GM18517 (cell line): ENCODE measurements at regions not wholly inside any gene's neighbourhood (a gene's known extent, or its start where the extent isn't known, plus 50 kb on each side); places are given as distances from the start of the nearest gene placed in this dataset.

Experiments
- ATAC-seq: cut with Tn5 transposase; IDR thresholded peaks from one replicate; pipeline ENCODE4 v1.9.1; 2021; ENCODE audit warnings: mild to moderate bottlenecking, moderate library complexity; ENCODE audit not compliant: unreplicated experiment

DNA sequence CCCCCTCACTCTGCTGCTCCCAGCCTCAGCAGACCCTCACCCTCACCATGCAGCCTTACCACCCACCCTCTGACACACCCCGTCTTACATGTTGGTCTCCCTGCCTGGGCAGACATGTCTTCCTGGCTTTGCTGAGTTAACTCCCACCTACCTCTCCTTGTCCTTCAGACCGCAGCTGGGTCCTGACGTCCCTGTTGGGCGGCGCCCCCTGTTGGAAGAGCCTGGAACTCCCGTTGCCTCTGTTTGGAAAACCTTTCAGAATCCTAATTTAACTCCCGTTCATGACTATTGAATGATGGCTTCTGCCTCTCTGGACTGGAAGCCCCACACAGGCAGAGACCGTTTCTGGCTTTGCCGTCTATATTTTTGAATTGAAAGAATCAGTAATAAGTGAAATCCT, 245.1 kb downstream of the MYLK4 start:
- ATAC-seq = no peak

DNA sequence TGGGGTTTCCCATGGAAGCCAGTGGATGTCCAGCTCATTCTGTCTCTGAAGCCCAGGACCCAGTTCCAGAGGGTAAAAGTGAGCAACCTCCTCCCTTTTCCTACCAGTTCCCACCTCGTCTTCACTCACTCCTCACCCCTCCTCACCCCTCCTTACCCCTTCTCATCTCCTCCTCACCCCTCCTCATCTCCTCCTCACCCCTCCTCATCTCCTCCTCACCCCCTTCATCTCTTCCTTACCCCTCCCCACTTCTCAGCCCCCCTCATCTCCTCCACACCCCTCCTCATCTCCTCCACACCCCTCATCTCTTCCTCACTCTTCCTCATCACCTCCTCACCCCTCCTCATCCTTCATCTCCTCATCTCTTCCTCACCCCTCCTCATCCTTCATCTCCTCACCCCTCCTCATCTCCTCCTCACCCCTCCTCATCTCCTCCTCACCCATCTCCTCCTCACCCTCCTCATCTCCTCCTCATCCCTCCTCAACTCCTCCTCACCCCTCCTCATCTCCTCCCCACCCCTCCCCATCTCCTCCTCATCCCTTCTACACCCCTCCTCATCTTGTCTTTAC, 246.1 kb downstream of the MYLK4 start:
- no peak for ATAC-seq

DNA sequence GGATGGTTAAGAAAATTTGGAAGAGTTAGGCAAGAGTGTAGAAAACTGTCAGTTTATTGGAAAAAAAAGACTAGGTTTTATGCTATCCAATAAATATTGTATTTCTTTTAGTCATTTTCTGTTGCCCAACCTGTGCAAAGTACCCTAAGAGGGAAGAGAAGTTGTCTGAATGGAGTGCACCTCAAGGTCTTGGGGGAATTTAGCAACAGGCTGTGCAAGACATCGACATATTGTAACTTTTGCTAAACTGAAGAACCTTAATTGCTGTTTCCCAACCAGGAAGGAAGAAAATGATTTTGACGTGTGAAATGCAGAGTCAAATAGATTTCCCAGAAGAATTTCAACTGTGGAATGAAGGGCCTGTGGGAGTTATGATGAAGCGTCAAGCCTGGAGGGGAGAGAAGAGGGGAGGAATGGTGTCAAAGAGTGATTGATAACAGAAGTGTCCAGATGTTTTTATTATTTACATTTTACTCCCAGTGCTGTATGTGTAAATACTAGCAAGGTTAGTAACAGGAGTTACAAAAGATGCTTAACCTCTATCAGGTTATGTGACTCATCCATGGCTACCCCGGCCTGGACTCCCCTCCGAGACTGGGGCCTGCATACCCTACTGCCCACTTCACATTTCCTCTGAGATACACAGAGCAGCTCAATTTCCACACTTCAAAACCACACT, 246.8 kb downstream of the MYLK4 start:
- ATAC-seq = no peak

DNA sequence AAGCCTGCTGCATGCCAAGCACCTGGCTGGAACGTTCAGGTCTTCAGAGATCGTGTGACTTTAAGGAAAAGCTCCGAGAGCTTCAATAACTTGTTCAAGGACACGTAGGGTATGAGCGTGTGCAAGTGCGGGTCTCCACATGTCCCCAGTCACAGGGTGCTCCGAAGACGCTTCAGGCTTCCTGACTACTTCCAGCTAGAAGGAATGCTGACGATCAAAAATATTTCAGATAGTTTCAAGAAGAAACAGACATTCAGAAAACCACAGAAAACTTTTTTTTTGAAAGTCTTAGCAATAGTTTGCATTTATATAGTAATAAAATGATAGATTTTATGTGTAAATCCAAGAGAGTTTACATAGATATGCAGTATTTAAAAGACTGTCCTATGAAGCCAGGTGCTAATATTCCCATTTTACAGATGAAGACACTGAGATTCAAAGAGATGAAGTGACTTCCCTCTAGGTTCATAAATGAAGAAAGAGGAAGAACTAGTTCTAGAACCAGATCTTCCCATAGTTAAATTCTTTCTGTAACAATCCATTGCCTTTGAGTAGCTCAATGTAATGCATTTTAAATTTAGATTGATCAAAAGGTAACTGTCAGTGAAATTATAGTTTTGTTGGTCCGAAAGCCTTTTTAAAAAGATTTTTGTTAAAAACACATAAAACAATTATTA, 247.6 kb downstream of the MYLK4 start:
- no peak for ATAC-seq

DNA sequence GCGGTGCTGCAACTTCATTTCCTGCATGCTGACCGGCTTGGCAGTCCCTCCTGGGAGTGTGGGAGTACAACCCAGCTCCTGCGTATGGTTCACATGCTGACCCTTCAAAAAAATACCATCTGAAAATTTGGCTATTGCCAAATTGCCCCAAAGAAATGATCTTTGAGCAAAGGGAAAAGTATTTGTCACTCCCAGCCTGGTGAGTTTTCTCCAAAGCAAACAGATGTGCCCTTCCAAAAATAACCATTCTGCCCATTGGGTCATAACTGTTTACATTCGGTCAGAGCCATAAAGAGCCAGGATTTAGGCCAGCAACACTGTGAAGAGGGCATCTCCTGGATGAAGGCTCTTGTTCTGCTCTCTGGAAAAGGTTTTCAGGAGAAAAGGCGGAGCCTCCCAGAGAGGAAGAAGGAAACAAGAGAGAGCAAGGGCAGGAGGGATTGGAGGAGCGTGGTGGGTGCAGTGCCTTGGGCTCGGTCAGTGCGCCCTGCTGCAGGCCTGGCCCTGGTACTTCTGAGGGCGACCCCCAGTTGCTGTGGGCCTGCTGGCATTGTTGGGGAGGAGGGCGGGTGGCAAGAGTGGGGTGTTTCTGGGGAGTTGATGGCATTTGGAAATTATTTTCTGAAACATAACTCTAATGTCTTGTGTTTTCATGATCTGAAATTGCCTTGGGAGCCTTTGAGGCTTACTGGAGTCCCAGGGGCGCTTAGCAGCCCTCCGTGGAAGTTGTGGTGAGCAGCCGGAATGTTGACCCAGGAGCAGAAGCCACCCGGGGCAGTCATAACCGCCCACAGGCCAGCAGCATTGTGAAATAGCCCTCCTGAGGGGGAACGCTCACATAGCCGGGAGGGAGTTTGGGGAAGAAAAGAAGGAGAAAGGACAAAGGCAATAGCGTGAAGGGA, 248.4 kb downstream of the MYLK4 start:
- ATAC-seq = no peak

DNA sequence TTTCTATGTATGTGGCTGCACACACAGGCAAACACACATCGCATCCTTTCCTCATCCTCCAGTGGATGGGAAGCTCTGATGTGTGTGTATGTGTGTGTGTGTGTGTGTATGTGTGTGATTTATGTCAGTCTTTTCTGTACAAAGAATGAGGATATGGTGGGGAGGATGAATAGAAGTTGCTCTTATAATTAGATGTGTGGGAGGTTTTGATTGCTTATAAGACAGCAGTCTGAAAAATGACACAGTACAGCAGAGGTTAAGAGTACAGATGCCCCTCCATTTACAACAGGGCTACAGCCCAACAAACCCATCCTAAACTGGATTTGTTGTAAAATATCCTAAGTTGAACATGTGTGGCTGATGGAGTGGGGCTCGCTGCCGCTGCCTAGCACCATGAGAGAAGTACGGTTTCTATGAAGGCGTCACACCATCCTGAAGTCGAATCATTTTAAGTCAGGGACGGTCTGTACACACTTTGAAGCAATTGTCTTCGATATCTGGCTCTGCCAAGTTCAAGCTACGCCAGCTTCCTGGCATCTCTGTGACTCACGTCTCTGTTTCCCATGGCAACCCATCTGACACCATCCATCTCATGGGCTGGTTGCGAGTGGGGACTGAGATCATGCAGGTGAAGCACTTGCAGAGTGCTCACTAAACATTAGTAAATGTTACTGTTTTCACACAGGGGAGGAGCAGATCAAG, 252.6 kb downstream of the MYLK4 start:
- ATAC-seq = no peak

DNA sequence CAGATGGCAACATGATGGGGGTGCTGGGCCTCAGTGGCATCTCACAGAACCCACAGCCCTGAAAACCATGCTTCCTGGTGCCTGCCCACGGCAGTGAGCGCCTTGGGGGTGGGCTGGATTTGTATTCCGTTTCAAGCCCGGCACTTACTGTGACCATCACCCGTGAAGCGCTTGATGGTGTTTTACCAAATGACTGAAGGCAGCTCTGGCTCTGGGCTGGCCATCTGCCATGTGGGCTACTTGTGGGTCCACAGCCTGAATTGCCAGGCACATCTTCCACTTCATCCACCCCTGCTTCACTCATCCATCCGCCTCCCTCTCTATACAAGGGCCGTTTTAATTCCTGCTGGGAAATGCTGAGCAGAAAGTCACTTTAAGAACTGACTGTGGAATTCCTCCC, 250.9 kb upstream of the GMDS start:
- no peak for ATAC-seq

DNA sequence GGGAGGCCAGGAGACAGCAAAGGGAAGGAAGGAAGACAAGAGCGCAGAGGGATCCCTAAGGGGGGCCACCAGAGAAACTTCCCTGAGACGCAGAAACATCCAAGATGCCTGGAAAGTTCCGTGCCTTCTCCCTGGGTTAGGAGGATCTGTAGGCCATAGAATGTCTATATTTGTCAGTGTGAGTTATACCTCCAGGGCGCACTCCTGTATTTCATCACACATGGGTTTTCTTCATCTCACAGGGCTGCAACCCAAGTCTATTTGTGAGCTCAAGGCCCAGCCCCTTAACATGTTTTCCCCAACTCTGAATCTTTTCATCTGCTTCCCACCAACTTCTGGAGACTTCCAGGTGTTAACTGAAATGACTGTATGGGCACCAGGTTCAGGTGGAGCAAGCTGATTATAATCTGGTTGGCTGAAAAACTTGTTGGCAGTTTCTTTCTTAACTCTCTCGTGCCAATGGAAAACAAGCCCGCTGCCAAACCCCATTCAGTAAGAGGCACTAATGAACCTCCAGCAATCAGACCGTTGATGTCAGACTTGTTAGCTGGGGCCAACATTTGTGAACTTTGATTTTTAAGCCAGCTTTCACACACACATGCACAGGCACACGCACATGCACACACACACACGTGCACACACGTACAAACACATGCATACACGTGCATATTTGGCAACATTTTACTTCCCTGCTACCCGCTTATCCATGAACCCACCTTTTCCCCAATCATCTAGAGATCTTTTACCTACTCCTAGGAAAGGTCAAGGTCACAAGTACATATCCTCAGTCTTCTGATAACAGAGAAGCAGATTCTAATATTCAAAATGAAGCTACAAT, 247.5 kb upstream of the GMDS start:
- ATAC-seq = no peak

DNA sequence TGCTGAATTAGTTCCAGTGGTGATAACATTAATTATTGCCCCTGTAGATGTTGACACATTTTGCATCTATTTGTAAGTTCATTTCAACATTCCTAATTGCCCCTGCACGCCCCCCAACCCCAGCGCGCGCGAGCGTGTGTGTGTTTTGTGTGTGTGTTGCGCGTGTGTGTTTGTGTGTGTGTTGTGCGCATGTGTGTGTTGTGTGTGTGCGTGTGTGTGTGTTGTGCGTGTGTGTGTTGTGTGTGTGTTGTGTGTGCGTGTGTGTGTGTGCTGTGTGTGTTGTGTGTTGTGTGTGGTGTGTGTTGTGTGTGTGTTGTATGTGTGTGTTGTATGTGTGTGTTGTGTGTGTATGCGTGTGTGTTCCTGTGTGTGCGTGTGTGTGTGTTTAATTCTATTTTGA, 245.7 kb upstream of the GMDS start:
- no peak for ATAC-seq

DNA sequence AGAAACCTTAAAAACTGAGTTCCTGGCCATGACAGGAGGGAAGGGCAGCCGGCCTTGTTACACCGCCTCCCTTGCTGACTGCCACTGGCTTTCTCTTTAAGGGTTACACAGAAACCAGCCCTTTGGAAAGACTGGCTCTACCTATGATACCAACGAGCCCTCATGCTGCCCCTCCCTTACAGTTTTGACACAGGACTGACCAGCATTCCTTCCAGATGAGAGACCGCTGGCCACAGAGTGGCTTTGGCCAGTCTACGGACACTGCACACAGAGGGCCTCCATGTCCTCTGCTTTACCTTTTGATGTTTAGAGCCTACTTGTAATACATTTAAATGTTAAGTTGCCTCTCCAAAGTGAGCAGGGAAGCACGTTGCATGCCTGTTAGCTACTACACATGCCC, 243.2 kb upstream of the GMDS start:
- no peak for ATAC-seq

DNA sequence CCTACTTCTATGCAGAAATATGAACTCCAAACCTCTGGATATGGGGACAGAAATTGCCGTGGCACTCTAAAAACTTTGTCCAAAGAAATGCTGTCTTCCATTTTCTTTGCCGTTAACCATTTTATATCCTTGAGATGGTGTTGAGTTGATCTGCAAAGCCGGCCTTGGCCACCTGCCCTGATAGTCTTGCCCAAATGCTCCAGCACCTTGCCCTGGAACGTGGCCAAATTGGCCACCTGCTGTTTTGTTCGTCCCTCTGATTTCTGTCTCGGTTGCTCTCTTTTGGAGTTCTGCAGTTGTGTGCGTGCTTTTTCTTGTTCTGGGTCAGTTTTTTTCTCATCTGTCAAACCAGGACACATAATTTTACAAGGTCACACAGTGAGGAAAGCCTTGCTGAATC, 239.7 kb upstream of the GMDS start:
- no peak for ATAC-seq

DNA sequence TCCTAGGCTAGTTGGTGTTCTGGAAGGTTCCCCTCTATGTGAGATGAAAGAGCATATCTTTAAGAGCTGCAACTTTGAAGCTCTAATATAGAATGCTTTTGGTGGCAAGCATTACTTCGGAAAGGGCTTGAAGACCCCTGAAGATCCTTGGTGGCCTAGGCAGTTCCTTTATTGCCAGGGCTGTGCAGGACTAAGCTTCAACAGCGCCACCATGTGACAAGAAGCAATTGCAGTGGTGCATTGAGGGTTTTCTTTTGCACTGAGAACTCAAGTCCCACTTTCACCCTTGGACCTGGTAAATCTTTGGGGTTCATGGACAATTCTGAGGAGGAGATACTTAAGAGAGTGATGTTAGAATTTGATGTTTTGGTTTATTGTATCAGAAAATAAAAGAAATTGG, 237.4 kb upstream of the GMDS start:
- ATAC-seq = no peak

DNA sequence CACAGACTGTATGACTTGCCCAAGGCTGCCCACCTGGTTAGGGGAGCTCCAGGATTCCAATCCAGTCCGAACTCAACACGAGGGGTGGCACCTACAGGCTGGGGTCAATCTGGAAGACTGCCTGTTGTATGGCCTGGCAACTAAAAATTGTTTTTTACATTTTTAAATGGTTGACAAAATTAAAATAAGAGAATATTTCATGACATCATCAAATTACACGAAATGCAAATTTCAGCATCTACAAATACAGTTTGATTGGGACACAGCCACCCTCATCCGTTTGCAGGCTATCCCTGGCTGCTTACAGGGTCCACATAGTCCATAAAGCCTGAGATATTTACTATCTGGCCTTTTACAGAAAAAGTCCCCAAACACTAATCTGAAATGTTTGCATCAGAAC, 235.9 kb upstream of the GMDS start:
- no peak for ATAC-seq

DNA sequence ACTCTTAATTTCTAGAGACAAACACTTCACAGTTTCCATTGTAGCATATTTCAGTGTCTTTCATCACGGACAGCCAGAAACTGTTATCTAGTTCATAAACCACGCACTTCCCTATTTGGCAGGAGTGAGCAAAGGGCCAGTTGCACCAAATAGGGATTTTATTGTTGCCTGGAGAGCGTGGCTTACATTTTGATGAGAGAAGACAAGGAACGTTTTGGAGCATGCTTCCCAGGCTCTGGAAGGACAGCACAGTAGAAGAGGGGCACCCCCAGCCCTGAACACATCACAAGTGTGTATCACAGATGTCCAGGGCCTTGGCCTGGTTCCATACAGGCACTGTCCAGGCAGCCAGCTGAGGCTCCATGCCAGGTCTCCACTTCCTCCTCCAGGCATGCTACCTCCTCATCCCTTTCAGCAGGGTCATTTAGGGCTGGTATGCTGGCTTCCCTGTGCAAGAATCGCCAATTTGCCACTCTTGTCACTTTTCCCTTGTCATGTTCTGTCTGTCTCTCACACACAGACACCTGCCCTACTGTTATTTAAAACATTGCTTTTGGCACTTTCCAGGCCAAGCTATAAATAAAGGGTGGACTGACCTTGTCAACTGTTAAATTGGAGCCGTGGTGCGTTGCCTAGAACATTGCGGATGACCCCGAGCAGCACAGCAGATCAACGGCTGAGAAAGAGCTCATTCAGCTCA, 235.0 kb upstream of the GMDS start:
- ATAC-seq = no peak

DNA sequence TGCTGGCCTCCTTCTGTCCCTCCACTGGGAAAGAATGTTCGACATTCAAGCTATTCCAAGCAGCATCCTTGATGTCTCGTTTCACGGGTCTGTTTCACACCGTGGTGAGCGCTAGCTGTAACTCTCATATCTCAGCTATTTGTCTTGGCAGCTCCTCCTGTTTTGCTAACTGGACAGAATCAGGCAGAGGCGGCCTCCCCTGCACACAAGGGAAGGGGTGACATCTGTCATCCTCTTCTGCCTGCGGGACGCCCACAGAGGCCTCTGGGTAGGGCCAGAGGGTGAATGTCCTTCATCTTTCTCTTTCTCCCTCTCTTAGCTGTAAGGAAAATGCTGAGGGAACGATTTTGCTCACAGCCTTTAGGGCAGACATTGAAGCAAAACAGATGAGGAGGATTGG, 232.8 kb upstream of the GMDS start:
- no peak for ATAC-seq

DNA sequence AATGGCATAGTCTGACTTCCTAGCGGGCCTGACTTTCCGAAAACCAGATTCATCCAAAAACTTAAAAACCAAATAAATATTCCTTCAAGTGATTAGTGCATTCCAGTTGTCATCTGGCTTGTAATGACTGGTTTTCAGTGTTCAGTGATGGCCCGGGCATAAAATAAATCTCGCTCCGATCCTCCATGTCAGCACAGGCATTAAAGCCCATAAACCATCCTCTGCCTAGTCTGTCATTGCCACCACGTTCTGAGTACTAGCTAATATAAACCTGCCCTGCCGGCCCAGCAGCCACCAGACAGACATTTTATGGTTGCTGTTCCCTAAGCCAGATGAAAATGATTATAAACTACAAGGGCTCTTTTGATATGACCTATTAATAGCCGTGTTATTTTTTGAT, 232.3 kb upstream of the GMDS start:
- no peak for ATAC-seq

DNA sequence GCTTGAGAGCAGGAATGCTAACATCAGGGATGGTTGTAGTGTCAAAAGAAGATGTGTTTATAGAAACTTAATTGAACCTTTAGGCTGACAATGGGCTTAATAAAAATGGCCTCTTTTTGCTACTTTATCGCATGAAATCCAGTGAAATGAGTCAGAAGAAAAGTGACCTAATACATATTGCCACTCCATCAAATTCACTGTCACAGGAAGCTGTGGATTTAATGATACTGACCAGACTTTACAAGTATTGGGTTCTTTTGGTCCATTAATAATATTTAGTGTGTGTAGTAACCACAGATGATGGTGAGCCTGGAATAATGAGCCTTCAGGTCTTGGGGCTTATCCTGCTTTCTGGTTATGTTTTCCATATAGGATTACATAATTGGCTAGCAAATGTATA, 231.8 kb upstream of the GMDS start:
- ATAC-seq = no peak

DNA sequence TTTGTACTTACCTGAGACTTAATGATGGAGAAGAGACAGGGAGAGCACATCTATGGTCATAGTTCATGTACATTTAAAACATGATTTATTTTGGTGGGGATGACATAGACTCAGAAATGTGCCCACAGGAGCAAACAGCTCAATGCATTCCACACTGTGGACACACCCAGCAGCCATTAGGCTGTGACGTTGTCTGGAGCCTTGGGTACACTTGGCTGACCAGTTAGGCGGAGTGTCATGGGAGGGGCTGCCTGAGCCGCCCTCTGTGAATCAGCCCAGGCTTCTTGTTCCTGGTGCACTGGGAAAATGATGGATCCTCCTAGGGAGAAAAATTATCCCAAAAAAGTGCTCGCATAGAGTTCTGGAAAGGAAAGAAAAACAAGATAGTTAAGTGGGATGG, 231.0 kb upstream of the GMDS start:
- no peak for ATAC-seq

DNA sequence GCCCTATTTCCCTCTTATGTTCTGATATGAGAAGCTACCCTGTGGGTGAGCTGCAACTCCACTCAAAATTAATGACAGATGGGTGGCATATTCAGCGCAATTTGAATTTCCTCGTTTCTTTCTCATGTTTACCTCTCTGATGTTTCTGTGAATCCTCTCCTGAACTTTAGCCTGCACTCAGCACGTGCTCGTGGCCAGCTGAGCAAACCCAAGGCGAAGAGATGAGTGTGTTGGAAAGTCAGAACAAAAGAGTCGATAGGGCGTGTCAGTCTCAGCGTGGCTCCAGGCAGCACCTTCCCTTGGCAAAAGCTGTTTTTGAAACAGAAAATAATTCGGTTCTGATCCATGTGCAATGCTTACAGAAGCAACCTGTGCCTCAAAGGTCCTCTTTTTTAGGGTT, 226.1 kb upstream of the GMDS start:
- no peak for ATAC-seq

DNA sequence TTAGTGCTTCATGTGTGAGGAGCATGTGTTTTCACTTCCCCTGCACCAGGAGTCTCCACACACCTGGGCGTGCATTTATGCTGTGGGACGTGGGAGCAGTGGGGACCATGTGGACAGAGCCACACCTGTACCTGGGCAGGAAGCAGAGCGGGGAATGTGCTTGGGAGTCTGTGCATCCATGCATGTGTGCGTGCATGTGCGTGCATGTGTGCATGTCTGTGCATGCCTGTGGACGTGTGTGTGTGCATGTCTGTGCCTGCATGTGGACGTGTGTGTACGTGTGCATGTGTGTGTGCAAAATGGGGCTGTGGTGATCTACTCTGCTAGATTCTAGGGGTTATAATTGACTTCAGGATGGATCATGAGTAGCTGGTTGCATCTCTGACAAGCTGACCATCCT, 224.0 kb upstream of the GMDS start:
- ATAC-seq = no peak
